Smooth muscle cell (in vitro differentiated cells): ENCODE measurements at regions not wholly inside any gene's neighbourhood (a gene's known extent, or its start where the extent isn't known, plus 50 kb on each side); places are given as distances from the start of the nearest gene placed in this dataset.

Experiments used
- DNase-seq: peaks from one replicate; lab custom pipeline; 2025; ENCODE audit not compliant: unreplicated experiment; lab: John Stamatoyannopoulos, UW
- H2AFZ ChIP-seq: fragments of 200-600 bp; sonication (generic); 2 replicates; pipeline ENCODE4 v1.6.0; 2016; ENCODE audit warnings: antibody characterized with exemption, low read depth, mild to moderate bottlenecking
- H3F3A ChIP-seq: fragments of 200-600 bp; sonication (generic); 2 replicates; pipeline ENCODE4 v1.6.0; 2017; ENCODE audit warnings: antibody characterized with exemption, low read depth
- H3K27ac ChIP-seq: fragments of 200-600 bp; sonication (generic); 2 replicates; pipeline ENCODE4 v1.5.1; 2016; ENCODE audit warnings: low read depth, mild to moderate bottlenecking
- H3K27me3 ChIP-seq: fragments of 200-600 bp; sonication (generic); 2 replicates; pipeline ENCODE4 v1.6.1; 2016; ENCODE audit warnings: low read depth, mild to moderate bottlenecking
- H3K36me3 ChIP-seq: fragments of 200-600 bp; sonication (generic); 2 replicates; pipeline ENCODE4 v1.5.1; 2016; ENCODE audit warnings: low read depth
- H3K4me1 ChIP-seq: fragments of 200-600 bp; sonication (generic); 2 replicates; pipeline ENCODE4 v1.5.1; 2016; ENCODE audit warnings: low read depth
- H3K4me2 ChIP-seq: fragments of 200-600 bp; sonication (generic); 2 replicates; pipeline ENCODE4 v1.6.0; 2016; ENCODE audit warnings: mild to moderate bottlenecking
- H3K4me3 ChIP-seq: fragments of 200-600 bp; sonication (generic); 2 replicates; pipeline ENCODE4 v1.5.1; 2016; ENCODE audit warnings: mild to moderate bottlenecking
- H3K79me2 ChIP-seq: fragments of 200-600 bp; sonication (generic); 2 replicates; pipeline ENCODE4 v1.6.0; 2016; ENCODE audit warnings: low read depth, mild to moderate bottlenecking
- H3K9ac ChIP-seq: fragments of 200-600 bp; sonication (generic); 2 replicates; pipeline ENCODE4 v1.6.0; 2016; ENCODE audit warnings: low read depth
- H3K9me3 ChIP-seq: fragments of 200-600 bp; sonication (generic); replicated peaks from 2 replicates; pipeline ENCODE4 v1.5.1; 2016; ENCODE audit warnings: low read depth
- H4K20me1 ChIP-seq: fragments of 200-600 bp; sonication (generic); 2 replicates; pipeline ENCODE4 v1.6.0; 2016; ENCODE audit warnings: low read depth
- CTCF ChIP-seq: fragments of 200-600 bp; sonication (generic); IDR thresholded peaks from 2 replicates; pipeline ENCODE4 v1.5.1; 2017; ENCODE audit warnings: borderline replicate concordance, mild to moderate bottlenecking, antibody characterized with exemption; ENCODE audit not compliant: insufficient read depth, poor library complexity, severe bottlenecking
- WGBS: methylation state at CpG from one replicate; pipeline ENCODE4 v1.1.7; 2016; ENCODE audit warnings: low lambda C conversion rate; 5-methylcytosine and 5-hydroxymethylcytosine counted together

DNA sequence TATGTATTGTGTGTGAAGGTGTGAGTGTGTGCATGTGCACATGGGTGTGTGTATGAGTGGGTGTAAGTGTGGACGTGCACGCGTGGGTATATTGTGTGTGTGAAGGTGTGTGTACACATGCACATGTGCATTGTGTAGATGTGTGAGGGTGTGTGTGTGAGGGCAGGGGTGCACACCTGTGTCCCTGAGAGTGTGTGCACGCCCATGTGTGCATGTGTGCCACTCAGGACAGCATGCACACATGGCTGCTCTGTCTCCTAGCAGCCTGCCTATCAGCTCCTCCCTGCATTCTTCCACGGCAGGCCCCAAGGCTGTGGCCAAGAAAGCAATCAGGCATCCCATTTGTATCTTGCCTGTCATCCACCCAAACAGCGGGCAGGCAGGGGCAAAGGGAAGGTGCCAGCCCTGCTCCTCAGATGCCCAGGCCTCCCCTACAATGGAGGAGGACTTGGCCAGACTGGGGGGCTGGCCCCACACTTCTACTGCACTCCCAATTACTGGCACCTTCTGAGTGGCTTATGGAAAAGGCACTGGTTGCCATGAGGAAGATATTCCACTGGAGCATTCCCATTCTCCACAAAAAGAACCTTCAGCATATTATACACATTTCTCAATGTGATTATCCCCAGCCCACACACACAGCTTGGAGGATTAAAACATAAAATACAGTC lies 380.4 kb upstream of the ZMIZ1 start:
- Histone ChIP-seq H3K4me1 (peaks cover 3% of the 10 kb centered on the region), H3K79me2 (no peaks in the 10 kb centered on the region), H2AFZ (no peak overlapping the region), H3K36me3 (no peaks in the 10 kb centered on the region), H3K4me3 (no peak overlapping the region), H3K9ac (no peak overlapping the region), H3K27me3 (no peaks in the 10 kb centered on the region), H4K20me1 (no peaks in the 10 kb centered on the region), H3K4me2 (no peak overlapping the region), H3K27ac (no peak overlapping the region), H3K9me3 (no peaks in the 10 kb centered on the region), H3F3A (no peaks in the 10 kb centered on the region)
- DNase-seq: no peak
- WGBS: 78% methylated on average over 6 of the region's 6 CpGs
- TF ChIP-seq CTCF: no peak

- Histone ChIP-seq H3K9ac (no peak overlapping the region), H3K36me3 (no peaks in the 10 kb centered on the region), H3K27ac (no peak overlapping the region), H3K4me1 (peaks cover 3% of the 10 kb centered on the region), H3K79me2 (no peaks in the 10 kb centered on the region), H3K4me2 (no peak overlapping the region), H4K20me1 (no peaks in the 10 kb centered on the region), H2AFZ (no peak overlapping the region), H3K27me3 (no peaks in the 10 kb centered on the region), H3K4me3 (no peak overlapping the region), H3F3A (no peaks in the 10 kb centered on the region), H3K9me3 (no peaks in the 10 kb centered on the region)
- TF ChIP-seq CTCF: no peak
- WGBS: 55% methylated on average over 13 of the region's 13 CpGs
- no peak for DNase-seq
These were observed 379.7 kb upstream of the ZMIZ1 start for GRCh38 chr10:78688901-78689583.

DNA sequence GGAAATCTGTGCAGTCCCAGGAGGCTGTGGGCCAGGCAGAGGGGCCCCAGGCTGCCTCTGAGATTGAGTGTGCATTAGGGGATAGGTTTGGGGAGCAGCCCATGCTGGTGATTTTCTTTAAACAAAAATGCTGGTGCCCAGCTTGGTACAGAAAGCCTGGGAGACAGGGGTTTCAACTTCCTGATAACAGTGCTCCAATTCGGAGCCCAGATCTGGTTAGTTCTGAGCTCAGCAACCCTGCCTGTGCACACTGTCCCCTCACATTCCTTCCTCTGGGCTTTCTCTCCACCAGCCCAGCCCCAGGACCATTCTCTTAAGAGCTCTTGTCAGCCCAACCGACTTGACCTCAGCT lies 379.2 kb upstream of the ZMIZ1 start:
- no peak for DNase-seq
- H3F3A ChIP-seq: no peaks in the 10 kb centered on the region
- H3K79me2 ChIP-seq: no peaks in the 10 kb centered on the region
- no peak for TF ChIP-seq CTCF
- H3K36me3 ChIP-seq: no peaks in the 10 kb centered on the region
- no peaks in the 10 kb centered on the region for H3K27me3 ChIP-seq
- H3K4me3 ChIP-seq: no peak overlapping the region
- peaks cover 3% of the 10 kb centered on the region for H3K4me1 ChIP-seq
- H3K27ac ChIP-seq: no peak overlapping the region
- H4K20me1 ChIP-seq: no peaks in the 10 kb centered on the region
- H3K9me3 ChIP-seq: no peaks in the 10 kb centered on the region
- no peak overlapping the region for H3K9ac ChIP-seq
- H2AFZ ChIP-seq: no peak overlapping the region
- no peak overlapping the region for H3K4me2 ChIP-seq
- WGBS: 67% methylated on average over 2 of the region's 2 CpGs
